ENCODE measurements at regions not wholly inside any gene's neighbourhood (a gene's known extent, or its start where the extent isn't known, plus 50 kb on each side); places are given as distances from the start of the nearest gene placed in this dataset.
"Not testable (repeated sequence)": the region's sequence is repeated elsewhere in the genome, so short reads cannot be mapped to it uniquely, and the experiment has no call there.

- no peak for DNase-seq
Measured at GRCh38 chrX:104376937-104377336, 122.2 kb upstream of the ESX1 start.

GRCh38 chrX:104372547-104372946 lies 117.8 kb upstream of the ESX1 start:
- DNase-seq: no peak

- no peak for DNase-seq
Measured at GRCh38 chrX:104370089-104370488, 115.4 kb upstream of the ESX1 start.

GRCh38 chrX:104360774-104361173 lies 106.0 kb upstream of the ESX1 start:
- not testable (repeated sequence) for DNase-seq

- no peak for DNase-seq
Measured at GRCh38 chrX:104359124-104359523, 104.4 kb upstream of the ESX1 start.

- peak; percentile 36 to 71 (median 50) for DNase-seq
Measured at GRCh38 chrX:104351173-104351769, 96.5 kb upstream of the ESX1 start.

GRCh38 chrX:104347860-104348259 lies 93.1 kb upstream of the ESX1 start:
- DNase-seq: no peak

GRCh38 chrX:104343428-104344129 lies 88.8 kb upstream of the ESX1 start:
- peak; percentile 74 to 79 (median 75) for DNase-seq

- no peak for DNase-seq
Measured at GRCh38 chrX:104342065-104342464, 87.3 kb upstream of the ESX1 start.

GRCh38 chrX:104335756-104336155 lies 81.0 kb upstream of the ESX1 start:
- no peak for DNase-seq

GRCh38 chrX:104334971-104335370 lies 80.2 kb upstream of the ESX1 start:
- no peak for DNase-seq

- DNase-seq: no peak
Measured at GRCh38 chrX:104330966-104331365, 76.2 kb upstream of the ESX1 start.

GRCh38 chrX:104329731-104330130 lies 75.0 kb upstream of the ESX1 start:
- DNase-seq: no peak

GRCh38 chrX:104325213-104325585 lies 70.5 kb upstream of the ESX1 start:
- no peak for DNase-seq

- no peak for DNase-seq
Measured at GRCh38 chrX:104324461-104325212, 69.9 kb upstream of the ESX1 start.

GRCh38 chrX:104319346-104319745 lies 64.6 kb upstream of the ESX1 start:
- DNase-seq: no peak

GRCh38 chrX:104318330-104319009 lies 63.7 kb upstream of the ESX1 start:
- no peak for DNase-seq

GRCh38 chrX:104316739-104317138 lies 62.0 kb upstream of the ESX1 start:
- no peak for DNase-seq

- no peak for DNase-seq
Measured at GRCh38 chrX:104315555-104315954, 60.8 kb upstream of the ESX1 start.

- DNase-seq: no peak
Measured at GRCh38 chrX:104310657-104311254, 56.0 kb upstream of the ESX1 start.

- peak in 1 of 4 experiments; percentile 2 for DNase-seq
Measured at GRCh38 chrX:104310090-104310489, 55.4 kb upstream of the ESX1 start.

GRCh38 chrX:104309169-104309568 lies 54.4 kb upstream of the ESX1 start:
- no peak for DNase-seq

GRCh38 chrX:104307341-104307740 lies 52.6 kb upstream of the ESX1 start:
- no peak for DNase-seq

Data from suppressor macrophage (primary cell).